HG02798 (cell line): ENCODE measurements at regions not wholly inside any gene's neighbourhood (a gene's known extent, or its start where the extent isn't known, plus 50 kb on each side); places are given as distances from the start of the nearest gene placed in this dataset.
"Not testable (repeated sequence)": the region's sequence is repeated elsewhere in the genome, so short reads cannot be mapped to it uniquely, and the experiment has no call there.

ENCODE experiments used
- ATAC-seq: cut with Tn5 transposase; IDR thresholded peaks from one replicate; pipeline ENCODE4 v1.9.1; 2021; ENCODE audit warnings: mild to moderate bottlenecking; ENCODE audit not compliant: unreplicated experiment, poor library complexity

- no peak for ATAC-seq
Observed at GRCh38 chr4:66160606-66161005, 490.3 kb upstream of the EPHA5 start.

GRCh38 chr4:66157594-66157993 is 487.3 kb upstream of the EPHA5 start:
- ATAC-seq, result no peak

- no peak for ATAC-seq
Observed at GRCh38 chr4:66130042-66130441, 459.8 kb upstream of the EPHA5 start.

GRCh38 chr4:66123831-66124413 is 453.6 kb upstream of the EPHA5 start:
- ATAC-seq, result no peak

GRCh38 chr4:66123190-66123589 is 452.9 kb upstream of the EPHA5 start:
- ATAC-seq, result no peak

- ATAC-seq, result not testable (repeated sequence)
Observed at GRCh38 chr4:66115231-66115630, 444.9 kb upstream of the EPHA5 start.

GRCh38 chr4:66108898-66109297 is 438.6 kb upstream of the EPHA5 start:
- no peak for ATAC-seq

GRCh38 chr4:66097218-66097617 is 426.9 kb upstream of the EPHA5 start:
- no peak for ATAC-seq

- no peak for ATAC-seq
Observed at GRCh38 chr4:66095065-66095464, 424.8 kb upstream of the EPHA5 start.

- ATAC-seq, result no peak
Observed at GRCh38 chr4:66094070-66094469, 423.8 kb upstream of the EPHA5 start.

- no peak for ATAC-seq
Observed at GRCh38 chr4:66091786-66092185, 421.5 kb upstream of the EPHA5 start.

GRCh38 chr4:66073961-66074360 is 403.7 kb upstream of the EPHA5 start:
- no peak for ATAC-seq

GRCh38 chr4:66071911-66072310 is 401.6 kb upstream of the EPHA5 start:
- ATAC-seq, result no peak

GRCh38 chr4:66062921-66063320 is 392.6 kb upstream of the EPHA5 start:
- ATAC-seq, result no peak

- no peak for ATAC-seq
Observed at GRCh38 chr4:66062044-66062443, 391.8 kb upstream of the EPHA5 start.

GRCh38 chr4:66059556-66059955 is 389.3 kb upstream of the EPHA5 start:
- ATAC-seq, result no peak

- ATAC-seq, result no peak
Observed at GRCh38 chr4:66059136-66059535, 388.8 kb upstream of the EPHA5 start.

GRCh38 chr4:66055999-66056398 is 385.7 kb upstream of the EPHA5 start:
- ATAC-seq, result no peak

- no peak for ATAC-seq
Observed at GRCh38 chr4:66052426-66052825, 382.1 kb upstream of the EPHA5 start.

GRCh38 chr4:66048861-66049260 is 378.6 kb upstream of the EPHA5 start:
- no peak for ATAC-seq

- ATAC-seq, result no peak
Observed at GRCh38 chr4:66045913-66046312, 375.6 kb upstream of the EPHA5 start.

- ATAC-seq, result no peak
Observed at GRCh38 chr4:66035701-66036100, 365.4 kb upstream of the EPHA5 start.

- no peak for ATAC-seq
Observed at GRCh38 chr4:66034671-66035070, 364.4 kb upstream of the EPHA5 start.
